HG03558 (cell line): ENCODE measurements at regions not wholly inside any gene's neighbourhood (a gene's known extent, or its start where the extent isn't known, plus 50 kb on each side); places are given as distances from the start of the nearest gene placed in this dataset.

Experiments
- ATAC-seq: cut with Tn5 transposase; IDR thresholded peaks from one replicate; pipeline ENCODE4 v1.9.1; 2021; ENCODE audit warnings: moderate number of reproducible peaks; ENCODE audit not compliant: unreplicated experiment; ENCODE audit errors: extremely low read depth

DNA sequence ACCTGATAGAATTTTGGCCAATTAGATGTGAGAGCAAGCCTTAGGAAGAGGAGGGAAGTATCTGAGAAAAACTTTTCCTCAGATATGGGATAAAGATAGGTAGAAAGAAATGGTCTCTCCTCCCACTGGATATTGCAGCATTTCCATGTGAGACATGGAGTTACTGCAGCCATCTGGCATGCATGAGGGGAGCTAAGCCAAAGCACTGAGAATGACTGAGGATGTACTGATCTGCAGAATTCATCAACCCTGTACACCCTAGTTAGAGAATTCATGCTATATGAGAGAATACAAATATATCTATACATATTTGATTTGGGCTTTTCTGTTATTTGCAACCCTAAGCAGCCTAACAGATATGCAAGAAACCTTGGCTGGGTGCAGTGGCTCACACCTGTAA is 52.5 kb upstream of the RPL34 start:
- ATAC-seq, result no peak

DNA sequence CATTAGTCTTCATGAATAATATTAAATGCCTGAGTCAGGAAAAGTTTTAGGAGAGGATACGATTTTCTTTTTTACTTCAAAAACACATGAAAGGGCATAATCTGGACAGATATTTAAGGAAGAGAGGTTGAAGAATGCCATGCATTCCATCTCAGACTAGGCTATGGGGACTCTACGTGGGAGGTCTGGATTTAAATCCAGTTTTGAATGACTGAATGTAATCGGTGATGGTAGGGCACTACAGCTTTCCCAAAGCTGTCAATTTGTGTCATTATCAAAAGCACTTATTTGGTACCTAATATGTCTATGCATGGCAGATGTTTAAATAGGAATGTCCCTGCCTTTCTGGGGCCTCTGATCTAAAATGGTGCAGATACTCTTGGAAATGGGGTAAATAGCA is 59.3 kb upstream of the RPL34 start:
- no peak for ATAC-seq

DNA sequence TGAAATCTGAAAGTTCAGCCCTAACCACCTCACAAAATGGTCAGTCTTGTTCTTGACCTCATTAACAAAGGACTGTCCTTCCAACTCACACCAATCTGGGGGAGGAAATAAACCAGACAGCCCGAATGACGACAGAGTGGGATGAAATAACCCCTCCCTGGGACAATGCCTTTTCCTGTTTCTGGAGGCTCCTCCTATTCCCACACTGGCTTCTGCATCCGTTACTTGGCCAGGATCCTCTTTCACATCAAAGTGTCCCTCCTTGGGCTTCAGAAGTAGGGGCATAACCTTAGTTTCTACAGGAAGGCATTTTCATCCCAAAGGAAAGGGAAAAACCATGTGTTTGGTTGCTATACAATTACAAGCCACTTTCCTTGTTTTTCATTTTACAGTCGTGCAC is 59.8 kb upstream of the RPL34 start:
- no peak for ATAC-seq

DNA sequence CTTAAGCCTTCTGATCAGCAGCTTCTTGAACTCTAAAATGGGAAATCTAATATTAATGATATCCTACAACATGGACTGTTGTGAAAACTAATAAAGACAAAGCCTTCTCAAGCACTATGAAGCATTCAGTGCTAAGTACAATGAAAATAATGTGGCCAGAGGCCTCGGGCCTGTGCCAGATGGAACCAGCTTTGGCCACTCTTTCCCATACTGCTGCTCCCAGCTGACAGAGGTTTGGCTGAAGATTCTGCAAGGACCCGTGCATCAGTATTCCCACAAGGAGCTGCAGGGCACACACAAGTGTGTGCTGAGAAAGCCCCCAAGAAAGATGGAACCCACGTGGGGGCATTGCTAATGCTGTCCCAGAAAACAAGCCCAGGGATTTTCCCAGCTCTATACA is 60.5 kb upstream of the RPL34 start:
- ATAC-seq, result no peak

DNA sequence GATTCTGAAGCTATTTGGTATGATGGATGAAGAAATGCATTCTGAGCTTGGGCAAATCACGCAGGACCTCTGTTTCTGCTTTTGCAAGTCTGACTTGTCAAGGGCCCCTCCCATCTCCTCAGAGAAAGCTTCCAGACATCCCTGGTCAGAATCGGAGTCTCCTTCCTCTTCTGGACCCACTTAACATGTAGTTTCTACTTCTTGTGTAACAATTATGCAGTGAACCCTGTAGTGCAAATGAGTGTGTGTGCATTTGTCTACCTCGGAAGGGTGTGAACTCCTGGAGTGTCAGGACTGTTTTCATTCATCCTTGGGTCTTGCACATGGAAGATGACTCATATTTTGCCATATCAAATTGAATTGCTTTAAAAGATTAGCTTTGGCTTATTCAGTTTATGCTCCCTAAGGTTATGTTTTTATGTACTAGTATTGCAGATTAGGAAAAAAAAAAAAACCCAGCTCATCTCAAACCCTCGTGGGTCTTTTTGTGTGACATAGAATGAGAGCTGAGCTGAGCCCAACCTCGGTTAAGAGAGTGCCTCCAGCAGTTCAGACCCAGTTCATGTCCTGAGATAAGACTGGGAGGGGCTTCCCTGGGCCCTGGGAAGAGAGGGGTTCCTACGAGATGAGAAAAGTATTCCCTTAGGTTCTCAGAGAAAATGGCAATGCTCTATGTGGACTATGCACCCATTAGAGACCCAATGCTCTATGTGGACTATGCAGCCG is 61.1 kb upstream of the RPL34 start:
- no peak for ATAC-seq

DNA sequence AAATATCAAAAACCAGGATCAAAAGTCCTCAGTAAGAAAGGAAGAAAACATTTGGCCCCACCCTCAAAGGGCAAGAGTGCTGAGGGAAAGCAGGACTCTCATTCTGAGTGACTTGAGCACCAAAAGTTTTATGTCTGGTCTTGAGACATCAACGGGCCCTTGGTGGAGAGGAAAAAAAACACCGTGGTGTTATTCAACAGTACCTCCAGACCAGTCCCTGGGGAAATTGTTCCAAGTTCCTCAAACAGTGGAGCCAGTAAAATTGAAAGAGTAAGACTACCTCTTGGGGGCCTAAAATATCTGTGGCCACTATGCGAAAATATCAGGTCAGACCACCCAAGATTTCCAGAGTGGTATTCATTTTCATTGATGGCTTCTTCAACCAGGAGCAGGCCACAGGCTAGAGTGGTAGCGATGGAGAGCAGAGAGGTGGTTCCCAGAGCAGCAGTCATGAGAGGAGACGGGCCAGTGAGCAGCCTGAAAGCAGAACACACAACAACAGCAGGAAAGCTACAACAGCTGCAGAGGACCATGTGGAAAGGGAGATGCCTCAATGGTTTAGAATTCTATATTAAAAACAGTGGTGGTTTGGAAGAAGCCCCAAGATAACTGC is 63.7 kb upstream of the RPL34 start:
- no peak for ATAC-seq

DNA sequence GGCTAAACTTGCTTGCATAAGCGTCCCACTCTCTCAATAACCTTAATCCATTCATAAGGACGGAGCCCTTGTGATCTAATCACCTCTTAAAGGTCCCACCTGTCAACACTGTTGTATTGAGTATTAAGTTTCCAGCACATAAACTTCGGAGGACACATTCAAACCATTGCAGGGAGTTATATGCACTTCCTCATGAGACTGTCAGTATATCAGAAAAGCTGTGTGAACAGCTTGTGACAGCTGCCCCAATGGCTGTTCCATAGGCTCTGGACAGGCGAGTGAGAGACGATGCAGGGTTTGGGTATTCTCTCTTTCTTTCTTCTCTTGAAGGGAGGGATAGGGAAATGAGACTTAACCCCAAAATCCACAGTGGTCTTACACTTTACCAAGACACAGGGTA is 64.2 kb upstream of the RPL34 start:
- no peak for ATAC-seq

DNA sequence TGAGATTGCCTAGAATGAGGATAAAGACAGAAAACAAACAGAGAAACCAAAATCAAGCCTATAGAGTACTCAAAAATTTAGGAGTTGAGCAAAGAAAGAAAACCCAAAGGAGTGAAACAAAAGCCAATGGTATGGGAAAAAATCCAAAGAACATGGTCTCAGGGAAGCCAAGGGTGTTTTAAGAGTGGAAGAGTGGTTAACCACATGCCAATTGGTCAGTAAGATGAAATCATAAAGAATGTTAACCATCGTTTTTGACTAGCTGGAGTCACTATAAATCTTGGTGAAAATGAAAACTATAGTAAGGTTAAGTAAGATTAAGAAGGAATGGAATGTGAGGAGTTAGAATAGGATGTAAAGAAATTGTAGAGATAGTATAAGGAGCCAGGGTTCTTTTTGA is 64.7 kb upstream of the RPL34 start:
- ATAC-seq, result no peak

DNA sequence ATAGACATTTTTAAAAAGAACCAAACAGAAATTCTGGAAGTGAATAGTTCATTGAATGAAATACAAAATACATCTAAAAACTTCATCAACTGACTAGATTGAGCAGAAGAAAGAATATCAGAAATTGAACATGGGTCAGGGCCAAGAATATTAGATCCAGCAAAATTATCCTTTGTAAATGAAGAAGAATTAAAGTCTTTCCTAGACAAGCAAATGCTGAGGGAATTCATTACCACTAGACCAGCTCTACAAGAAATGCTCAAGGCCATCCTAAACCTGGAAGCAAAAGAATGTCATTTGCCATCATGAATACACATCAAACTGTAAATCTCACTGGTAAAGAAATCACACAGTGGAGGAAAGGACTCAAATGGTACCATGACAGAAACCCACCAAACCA is 72.7 kb upstream of the RPL34 start:
- ATAC-seq, result no peak

DNA sequence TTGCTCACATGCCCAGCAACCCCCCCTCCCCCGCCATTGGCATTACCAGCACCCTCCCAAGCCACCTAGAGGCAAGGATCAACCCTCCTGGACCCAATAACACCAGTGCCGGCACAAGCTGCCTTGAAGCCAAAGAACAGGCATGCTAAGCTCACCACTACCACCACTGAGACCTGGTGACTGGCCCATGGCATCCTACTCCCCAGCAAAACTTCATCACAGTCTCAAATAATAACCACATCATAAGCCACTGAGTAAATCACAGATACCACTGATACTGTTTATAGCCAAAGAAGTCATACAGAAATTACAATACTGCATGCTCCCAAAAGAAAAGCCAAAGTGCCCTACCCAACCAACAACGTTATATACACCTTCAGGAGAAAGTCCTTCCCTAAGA is 73.6 kb upstream of the RPL34 start:
- no peak for ATAC-seq

DNA sequence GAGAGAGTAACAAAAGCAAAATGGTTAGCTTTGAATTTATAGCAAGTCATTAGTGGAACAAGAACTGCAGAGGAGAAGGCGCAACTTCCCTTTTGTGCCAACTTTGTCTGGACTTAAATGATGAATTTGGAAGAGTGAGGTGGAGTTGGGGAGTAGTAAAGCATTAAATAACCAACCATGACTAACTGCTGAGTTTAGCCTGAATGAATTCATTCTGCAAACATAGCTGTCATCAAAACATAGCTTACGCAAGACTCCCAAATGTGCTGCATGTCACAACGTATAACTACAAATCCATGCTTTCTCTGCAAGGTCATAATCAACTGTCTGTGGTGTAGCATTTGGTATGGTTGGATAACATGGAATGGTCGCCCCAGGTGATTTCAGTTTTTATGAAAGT is 75.9 kb upstream of the RPL34 start:
- ATAC-seq, result no peak

DNA sequence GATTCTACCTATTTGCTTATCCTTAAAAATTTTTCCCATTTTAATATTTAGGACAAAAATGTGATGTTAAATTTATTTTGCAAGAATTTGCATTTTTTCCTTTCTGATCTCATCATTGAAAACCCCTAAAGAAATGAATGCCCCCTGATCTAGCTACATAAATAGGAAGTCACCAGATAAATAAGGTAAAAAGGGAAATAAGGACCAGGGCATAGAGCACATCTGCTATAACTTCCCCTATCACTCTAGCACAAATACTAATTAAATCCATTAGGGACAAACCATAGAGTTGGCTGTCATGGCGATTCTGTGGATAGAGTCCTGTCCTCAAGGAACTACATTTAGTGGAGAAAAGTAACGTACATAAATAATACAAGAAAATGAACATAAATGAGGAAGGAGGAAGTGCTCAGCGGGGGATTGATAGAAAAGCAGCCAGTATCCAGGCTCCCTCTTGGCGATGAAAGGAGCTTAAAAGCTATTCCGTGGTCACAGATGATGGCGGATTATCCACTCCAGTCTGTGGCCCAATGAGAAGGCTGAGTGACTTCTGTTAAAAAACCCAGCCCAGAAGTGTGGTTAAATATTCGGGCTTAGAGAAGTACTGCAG is 76.9 kb upstream of the RPL34 start:
- ATAC-seq, result no peak

DNA sequence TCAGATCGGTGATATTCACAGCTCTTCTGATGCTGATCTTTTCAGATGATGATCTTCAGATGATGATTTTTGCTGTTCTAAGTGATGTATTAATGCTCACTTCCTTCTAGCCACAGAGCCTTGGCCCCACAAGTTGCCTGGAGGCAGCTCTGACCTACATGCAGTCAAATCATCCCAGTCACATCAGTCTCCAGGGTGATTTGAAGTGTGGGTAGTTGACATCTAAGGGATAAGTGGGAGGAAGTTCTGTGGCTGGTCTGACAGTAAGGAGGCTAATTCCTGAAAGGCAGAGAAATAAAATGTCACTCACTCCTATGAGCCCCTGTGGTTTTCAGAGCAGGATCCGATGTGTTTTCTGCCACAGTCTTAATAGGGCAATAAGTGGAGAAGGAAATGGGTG is 79.8 kb upstream of the RPL34 start:
- ATAC-seq, result no peak

DNA sequence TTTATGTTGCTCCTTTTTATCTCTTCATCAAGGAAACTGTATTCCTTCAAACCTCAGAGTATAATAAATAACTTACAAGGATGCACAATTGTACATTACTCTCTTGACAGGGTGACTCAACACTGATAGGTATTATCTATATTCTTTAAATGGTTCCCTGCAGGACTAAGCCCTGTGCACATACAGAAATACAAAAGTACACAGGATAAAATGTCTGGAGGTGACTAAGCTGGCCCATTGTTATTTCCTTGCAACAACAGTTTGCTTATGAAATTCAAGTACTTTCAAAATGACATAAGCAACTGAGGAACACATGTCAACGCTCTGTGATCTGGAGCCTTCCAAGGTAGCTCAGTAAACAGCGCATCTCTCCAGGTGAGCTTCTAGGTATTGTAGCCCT is 83.8 kb upstream of the RPL34 start:
- no peak for ATAC-seq

DNA sequence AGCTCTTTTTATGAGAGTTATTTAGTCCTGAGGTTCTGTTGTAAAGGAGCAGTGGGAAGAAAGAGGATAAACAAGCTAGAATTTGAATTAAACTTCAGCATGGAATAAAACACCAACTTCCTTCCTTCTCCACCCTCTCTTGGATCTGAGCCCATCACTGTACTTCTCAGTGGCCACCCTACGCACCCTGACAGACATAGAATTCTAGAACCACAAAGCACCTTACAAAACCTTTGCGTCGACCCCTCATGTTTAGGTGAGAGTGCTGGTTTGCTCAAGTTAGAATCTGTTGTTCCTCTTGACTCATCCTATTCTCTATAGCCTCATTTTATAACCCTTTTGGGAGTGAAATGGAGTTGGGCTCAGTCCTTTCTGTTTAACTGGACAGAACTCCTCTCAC is 84.6 kb upstream of the RPL34 start:
- no peak for ATAC-seq

DNA sequence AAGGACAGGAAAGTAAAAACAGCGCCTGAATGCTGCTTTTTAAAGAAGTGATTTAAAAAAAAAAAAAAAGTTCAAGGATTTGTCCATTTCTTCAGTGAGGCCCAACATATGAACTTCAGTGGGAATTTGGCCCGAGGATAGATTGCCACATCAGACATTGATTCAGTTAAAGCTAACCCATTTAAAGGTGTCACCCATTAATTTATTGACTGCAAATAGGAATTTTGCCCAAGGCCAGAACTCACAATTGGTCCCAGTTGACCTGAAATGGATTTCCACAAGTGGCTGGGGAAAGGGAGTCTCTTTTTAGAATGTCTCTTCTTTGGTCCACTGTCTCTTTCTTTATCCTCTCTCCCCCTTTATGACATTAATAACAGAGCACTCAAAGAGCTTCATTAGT is 86.5 kb upstream of the RPL34 start:
- no peak for ATAC-seq

DNA sequence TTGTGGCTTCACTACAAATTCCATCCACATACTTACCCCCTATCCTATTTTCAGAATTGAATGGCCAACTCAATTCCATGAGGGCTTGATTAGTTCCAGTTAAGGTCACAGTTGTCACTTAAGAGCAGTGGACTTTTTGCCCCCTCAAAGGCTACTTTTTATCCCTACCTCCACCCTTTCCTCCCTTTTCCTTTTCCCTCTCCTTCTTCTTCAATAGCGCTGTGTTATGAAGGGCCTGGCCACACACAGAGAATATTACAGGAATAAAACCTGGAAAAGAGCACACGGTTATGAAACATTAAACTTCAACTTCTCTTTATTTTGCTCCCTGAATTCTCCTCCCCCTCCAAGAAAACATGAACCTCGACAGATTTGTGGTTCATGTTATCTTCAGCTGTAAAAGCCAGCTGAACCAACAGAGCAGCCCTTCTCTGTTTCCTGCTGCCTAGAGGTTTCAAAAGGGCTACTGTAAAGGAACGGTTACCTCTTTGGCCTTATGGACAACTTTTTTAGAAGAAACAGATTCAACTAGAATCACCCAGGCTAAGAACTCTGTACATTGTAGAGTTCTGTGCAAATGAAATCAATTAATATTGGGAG is 87.0 kb upstream of the RPL34 start:
- no peak for ATAC-seq

DNA sequence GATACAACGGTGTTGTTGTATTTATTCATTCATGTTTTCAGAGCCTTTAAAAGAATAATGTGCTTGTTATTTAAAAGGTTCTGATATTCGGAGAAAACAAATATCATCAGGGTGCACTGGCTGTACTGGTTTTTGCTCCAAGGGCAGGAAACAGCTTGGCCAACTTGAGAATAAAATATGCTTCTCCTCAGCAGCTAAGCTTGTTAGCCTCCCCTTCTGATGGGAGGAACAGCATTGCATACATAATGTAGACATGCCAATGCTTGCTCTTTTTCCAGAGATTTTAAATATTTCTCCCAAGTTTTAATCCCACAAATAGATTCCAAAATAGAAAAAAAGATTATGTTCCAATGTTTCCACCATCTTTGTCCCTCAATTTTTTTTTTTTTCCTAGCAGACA is 87.6 kb upstream of the RPL34 start:
- no peak for ATAC-seq

DNA sequence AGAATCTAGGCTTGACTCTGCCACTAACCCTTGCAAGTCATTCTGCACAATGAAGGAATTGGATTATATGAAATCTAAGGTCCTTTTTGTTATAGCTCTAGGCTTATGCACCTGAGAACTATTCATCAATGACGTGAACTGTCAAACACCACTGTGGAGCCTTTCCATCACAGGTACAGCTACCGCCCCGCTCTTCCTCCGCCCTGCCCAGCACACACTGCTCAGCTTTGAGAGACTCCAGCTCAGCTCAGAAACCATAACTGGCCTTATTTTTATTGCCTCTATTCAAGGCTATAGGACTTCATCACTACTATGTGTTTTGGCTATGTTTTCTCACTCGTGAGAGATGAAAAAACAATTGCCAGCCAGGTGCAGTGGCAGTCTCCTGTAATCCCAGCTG is 88.2 kb upstream of the RPL34 start:
- no peak for ATAC-seq

DNA sequence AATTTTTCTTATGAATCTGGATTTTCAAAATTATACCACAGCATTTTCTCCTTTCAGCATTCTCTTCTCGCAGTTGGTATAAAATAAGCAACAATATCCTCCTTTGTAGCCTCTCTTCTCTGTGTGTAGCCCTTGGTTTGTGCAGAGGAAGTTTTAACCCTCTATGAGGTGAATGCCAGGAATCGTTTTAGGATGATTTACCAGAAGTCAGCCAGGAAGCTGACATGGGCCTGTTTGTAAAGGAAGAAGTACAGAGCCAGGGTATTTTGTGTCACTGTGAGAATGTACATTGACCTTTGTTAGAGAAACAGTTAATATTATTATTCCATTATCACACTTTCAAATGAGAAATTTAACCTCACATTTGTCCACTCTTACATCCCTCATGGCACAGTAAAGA is 88.9 kb upstream of the RPL34 start:
- ATAC-seq, result no peak

DNA sequence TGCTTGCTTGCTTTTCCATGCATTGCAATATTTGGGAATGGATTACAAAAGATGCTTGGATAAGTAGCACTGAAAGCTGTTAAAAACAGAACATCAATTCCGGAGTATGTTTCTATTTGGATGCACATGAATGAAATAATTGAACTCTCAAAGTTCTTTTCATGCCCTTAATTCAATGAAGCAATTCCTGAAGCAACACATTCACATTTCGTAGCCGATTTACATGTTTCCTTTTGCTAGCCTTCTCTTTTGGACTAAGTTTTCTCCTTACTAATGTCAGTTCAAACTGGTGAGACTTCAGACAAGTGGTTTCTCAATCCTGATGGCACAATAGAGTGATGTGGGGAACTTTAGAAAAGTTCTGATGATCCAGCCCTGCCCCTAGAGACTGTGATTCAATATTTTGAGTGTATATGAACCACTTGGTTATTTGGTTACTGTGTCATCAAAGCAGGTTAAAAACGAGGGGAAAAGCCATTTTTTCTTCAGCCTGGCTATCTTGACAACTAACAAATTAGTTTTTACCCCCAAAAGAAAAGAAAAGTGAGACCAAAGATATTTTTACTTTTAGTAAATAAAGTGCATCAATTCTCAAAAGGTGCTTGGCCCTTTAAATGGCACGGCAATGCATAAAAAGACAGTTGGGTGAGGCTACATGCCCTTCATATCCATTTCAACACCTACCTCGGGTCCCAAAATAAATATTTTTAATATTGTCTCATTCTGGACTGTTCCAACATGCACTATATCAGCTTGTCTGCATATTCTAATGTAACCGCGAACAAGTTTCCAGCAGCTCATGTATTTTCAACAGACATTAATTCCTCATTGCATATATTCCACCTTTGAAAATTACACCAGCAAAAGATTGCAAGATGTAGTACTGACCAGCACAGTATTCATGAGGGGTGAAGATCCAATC is 90.1 kb upstream of the RPL34 start:
- ATAC-seq, result no peak
